CD14-positive monocyte (primary cell): ENCODE measurements at regions not wholly inside any gene's neighbourhood (a gene's known extent, or its start where the extent isn't known, plus 50 kb on each side); places are given as distances from the start of the nearest gene placed in this dataset.

ENCODE experiments used
- DNase-seq, 3 donors: peaks; one replicate each; pipeline ENCODE4 v3.0.0-alpha.2; 2011 to 2022
- H2AFZ ChIP-seq: 2 replicates; pipeline ENCODE4 v1.6.0; 2012; ENCODE audit warnings: mild to moderate bottlenecking, low read depth, low read length, inconsistent platforms; ENCODE audit not compliant: insufficient read depth, poor library complexity, severe bottlenecking
- H3K27ac ChIP-seq, 2 donors: 1 replicate in 1 of 2; 2 replicates in 1 of 2; pipeline ENCODE4 v1.5.1; 2012 to 2013; ENCODE audit warnings: low read length in 2 of 2, control low read depth in 1 of 2, inconsistent platforms in 1 of 2, low read depth in 1 of 2, mild to moderate bottlenecking in 1 of 2
- H3K27me3 ChIP-seq, 2 donors: one replicate each; pipeline versions ENCODE4 v1.6.0 to v1.6.1; 2011 to 2013; ENCODE audit warnings: low read length in 2 of 2; ENCODE audit not compliant: control insufficient read depth in 2 of 2, insufficient read depth in 2 of 2
- H3K36me3 ChIP-seq, 2 donors: replicated peaks in 1 of 2; 1 replicate in 1 of 2; 2 replicates in 1 of 2; pipeline versions ENCODE4 v1.5.1 to v1.6.1; 2012 to 2013; ENCODE audit warnings: low read length in 2 of 2, control low read depth in 1 of 2, inconsistent platforms in 1 of 2, mild to moderate bottlenecking in 1 of 2; ENCODE audit not compliant: insufficient read depth in 2 of 2, control insufficient read depth in 1 of 2
- H3K4me1 ChIP-seq, 2 donors: 1 replicate in 1 of 2; 2 replicates in 1 of 2; pipeline versions ENCODE4 v1.5.1 to v1.6.1; 2012 to 2013; ENCODE audit warnings: low read length in 2 of 2, control low read depth in 1 of 2, inconsistent platforms in 1 of 2, mild to moderate bottlenecking in 1 of 2, moderate library complexity in 1 of 2; ENCODE audit not compliant: insufficient read depth in 2 of 2, control insufficient read depth in 1 of 2
- H3K4me2 ChIP-seq: replicated peaks from 2 replicates; pipeline ENCODE3; 2012; ENCODE audit warnings: low read length, moderate library complexity, mild to moderate bottlenecking; ENCODE audit not compliant: poor library complexity, severe bottlenecking; ENCODE audit errors: extremely low read depth
- H3K4me3 ChIP-seq, 3 experiments: fragments of 200-600 bp in 1 of 3; sonication (generic) in 1 of 3; replicated peaks in 1 of 3; 1 replicate in 2 of 3; 2 replicates in 1 of 3; pipeline ENCODE4 v1.5.1; 2011 to 2013; ENCODE audit warnings: low read length in 3 of 3, mild to moderate bottlenecking in 3 of 3, control low read depth in 2 of 3, low read depth in 2 of 3, inconsistent platforms in 1 of 3, moderate library complexity in 1 of 3
- H3K79me2 ChIP-seq: 2 replicates; pipeline ENCODE4 v1.6.0; 2012; ENCODE audit warnings: mild to moderate bottlenecking, control low read depth, inconsistent platforms, low read length, moderate library complexity; ENCODE audit not compliant: insufficient read depth
- H3K9ac ChIP-seq: 2 replicates; pipeline ENCODE4 v1.6.0; 2017; ENCODE audit warnings: low read length, mild to moderate bottlenecking; ENCODE audit not compliant: insufficient read depth, poor library complexity, severe bottlenecking
- H3K9me3 ChIP-seq, 2 donors: replicated peaks in 1 of 2; 1 replicate in 1 of 2; 2 replicates in 1 of 2; pipeline versions ENCODE4 v1.5.1 to v1.6.1; 2012 to 2013; ENCODE audit warnings: low read length in 2 of 2, control low read depth in 1 of 2; ENCODE audit not compliant: control insufficient read depth in 1 of 2, insufficient read depth in 1 of 2
- H4K20me1 ChIP-seq: 2 replicates; pipeline ENCODE4 v1.6.0; 2012; ENCODE audit warnings: mild to moderate bottlenecking, low read length, control low read depth, moderate library complexity; ENCODE audit not compliant: insufficient read depth
- H3K27ac Mint-ChIP-seq, 7 donors: one replicate each; pipeline ENCODE4 v1.8.0; 2020; ENCODE audit warnings: mild to moderate bottlenecking in 7 of 7, mixed read lengths in 7 of 7, moderate library complexity in 6 of 7, inconsistent platforms in 2 of 7
- H3K27me3 Mint-ChIP-seq, 3 donors: one replicate each; pipeline ENCODE4 v1.8.0; 2021 to 2022; ENCODE audit warnings: low read depth in 3 of 3, mild to moderate bottlenecking in 3 of 3, mixed read lengths in 3 of 3, moderate library complexity in 3 of 3, inconsistent platforms in 1 of 3
- H3K36me3 Mint-ChIP-seq, 2 donors: one replicate each; pipeline ENCODE4 v1.8.0; 2020; ENCODE audit warnings: mixed read lengths in 2 of 2, inconsistent platforms in 1 of 2, mild to moderate bottlenecking in 1 of 2
- H3K4me1 Mint-ChIP-seq: one replicate; pipeline ENCODE4 v1.8.0; 2020; ENCODE audit warnings: mild to moderate bottlenecking, mixed read lengths
- H3K4me3 Mint-ChIP-seq, 2 donors: one replicate each; pipeline ENCODE4 v1.8.0; 2020; ENCODE audit warnings: mild to moderate bottlenecking in 2 of 2, mixed read lengths in 2 of 2, moderate library complexity in 1 of 2
- H3K9me3 Mint-ChIP-seq, 7 donors: one replicate each; pipeline ENCODE4 v1.8.0; 2020 to 2022; ENCODE audit warnings: mixed read lengths in 7 of 7, mild to moderate bottlenecking in 6 of 7, moderate library complexity in 6 of 7, inconsistent platforms in 2 of 7
- CTCF ChIP-seq: fragments of 200-600 bp; IDR thresholded peaks from one replicate; pipeline ENCODE4 v1.8.0; 2022; ENCODE audit warnings: antibody characterized with exemption, mild to moderate bottlenecking
- WGBS: methylation state at CpG from one replicate; pipeline ENCODE4 v1.1.5; 2013; ENCODE audit warnings: missing lambda C conversion rate; ENCODE audit not compliant: insufficient coverage; 5-methylcytosine and 5-hydroxymethylcytosine counted together
- intact Hi-C, 2 donors: fragments of 100-400 bp; cut with micrococcal nuclease; formaldehyde crosslinking; loops; one replicate each; pipeline versions ENCODE4 v1.15.0 to v1.15.1; 2023

- intact Hi-C loops, result no loop called here
- H3K27ac Mint-ChIP-seq, result no peak overlapping the region
- H2AFZ ChIP-seq, result no peak overlapping the region
- peaks cover 4 to 6% (median 5%) of the 10 kb centered on the region in 3 donors for H3K27me3 Mint-ChIP-seq
- H3K4me3 Mint-ChIP-seq, result peak overlapping the region in 1 of 2 donors; percentile 14
- H3K9ac ChIP-seq, result no peak overlapping the region
- no peaks in the 10 kb centered on the region for H3K36me3 ChIP-seq
- no peak overlapping the region for H3K27ac ChIP-seq
- peaks cover 0 to 5% of the 10 kb centered on the region in 2 donors for H3K27me3 ChIP-seq
- no peaks in the 10 kb centered on the region for H3K9me3 ChIP-seq
- no peaks in the 10 kb centered on the region for H3K36me3 Mint-ChIP-seq
- no peaks in the 10 kb centered on the region for H3K4me1 ChIP-seq
- WGBS, result no CpG with 5 or more reads among the region's 1 CpG
- H3K9me3 Mint-ChIP-seq, result peaks cover 0 to 1% (median 0%) of the 10 kb centered on the region in 7 donors
- no peaks in the 10 kb centered on the region for H3K4me1 Mint-ChIP-seq
- H3K4me2 ChIP-seq, result no peak overlapping the region
- DNase-seq, result no peak
- TF ChIP-seq CTCF, result no peak
- H4K20me1 ChIP-seq, result no peaks in the 10 kb centered on the region
- no peak overlapping the region for H3K4me3 ChIP-seq
- no peaks in the 10 kb centered on the region for H3K79me2 ChIP-seq
Observed at GRCh38 chrX:15127010-15127409, 142.9 kb downstream of the ASB9 start.

- intact Hi-C loops, result no loop called here
- no peak for DNase-seq
- H3K27ac Mint-ChIP-seq, result no peak overlapping the region
- Histone ChIP-seq H3K79me2 (no peaks in the 10 kb centered on the region), H3K27me3 (no peaks in the 10 kb centered on the region), H2AFZ (no peak overlapping the region), H3K36me3 (no peaks in the 10 kb centered on the region), H3K27ac (no peak overlapping the region), H4K20me1 (no peaks in the 10 kb centered on the region), H3K9me3 (no peaks in the 10 kb centered on the region), H3K4me3 (no peak overlapping the region), H3K4me1 (no peaks in the 10 kb centered on the region), H3K4me2 (no peak overlapping the region), H3K9ac (no peak overlapping the region)
- H3K4me3 Mint-ChIP-seq, result no peak overlapping the region
- peaks cover 0 to 2% (median 0%) of the 10 kb centered on the region in 3 donors for H3K27me3 Mint-ChIP-seq
- no CpG with 5 or more reads among the region's 2 CpGs for WGBS
- TF ChIP-seq CTCF, result no peak
- H3K9me3 Mint-ChIP-seq, result peaks cover 0 to 2% (median 0%) of the 10 kb centered on the region in 7 donors
- H3K36me3 Mint-ChIP-seq, result no peaks in the 10 kb centered on the region
- H3K4me1 Mint-ChIP-seq, result no peaks in the 10 kb centered on the region
Observed at GRCh38 chrX:15116900-15117299, 153.0 kb downstream of the ASB9 start.
